HK-2 (cell line): ENCODE measurements at regions not wholly inside any gene's neighbourhood (a gene's known extent, or its start where the extent isn't known, plus 50 kb on each side); places are given as distances from the start of the nearest gene placed in this dataset.
"Not testable (repeated sequence)": the region's sequence is repeated elsewhere in the genome, so short reads cannot be mapped to it uniquely, and the experiment has no call there.

ENCODE experiments used
- DNase-seq: peaks from one replicate; pipeline ENCODE4 v3.0.0-alpha.2; 2018; ENCODE audit not compliant: unreplicated experiment

- no peak for DNase-seq
These were observed 540.4 kb downstream of the TRAM1L1 start for GRCh38 chr4:116544946-116545345.

GRCh38 chr4:116539744-116540143 is 545.6 kb downstream of the TRAM1L1 start:
- DNase-seq = no peak

DNA sequence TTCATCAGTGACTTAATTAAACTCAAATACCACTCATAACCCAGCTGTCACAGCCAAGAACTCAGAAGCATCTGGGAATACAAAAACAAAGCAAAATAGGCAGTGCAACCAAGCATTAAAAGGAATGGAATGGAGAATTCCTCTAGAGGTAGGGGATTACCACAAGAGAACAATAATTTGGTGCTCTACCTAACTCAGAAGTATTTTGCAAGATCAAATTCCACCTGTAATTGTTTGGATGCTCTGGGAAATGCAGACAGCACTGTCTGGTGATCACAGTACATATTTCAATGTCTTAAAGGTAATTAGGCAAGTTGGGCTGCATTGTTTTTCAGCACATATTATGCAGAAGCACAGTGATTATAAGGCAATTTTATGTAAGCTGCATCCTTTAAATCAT is 547.5 kb downstream of the TRAM1L1 start:
- DNase-seq = no peak

GRCh38 chr4:116536024-116536423 is 549.4 kb downstream of the TRAM1L1 start:
- not testable (repeated sequence) for DNase-seq

- DNase-seq = no peak
These were observed 553.5 kb downstream of the TRAM1L1 start for GRCh38 chr4:116531870-116532269.

DNA sequence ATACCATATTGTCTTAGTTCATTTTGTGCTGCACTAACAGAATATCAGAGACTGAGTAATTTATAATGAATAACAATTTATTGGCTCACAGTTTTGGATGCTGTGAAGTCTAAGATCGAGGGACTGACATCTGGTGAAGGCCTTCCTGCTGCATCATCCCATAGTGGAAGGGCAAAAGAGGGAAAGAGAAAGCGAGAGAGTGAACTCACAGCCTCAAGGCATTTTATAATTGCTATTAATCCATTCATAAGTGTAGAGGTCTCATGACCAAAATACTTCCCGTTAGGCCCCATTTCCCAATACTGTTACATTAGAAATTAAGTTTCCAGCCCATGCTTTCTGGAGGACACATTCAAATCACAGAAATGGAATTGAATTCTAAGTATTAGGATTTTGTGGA is 554.4 kb downstream of the TRAM1L1 start:
- no peak for DNase-seq

DNA sequence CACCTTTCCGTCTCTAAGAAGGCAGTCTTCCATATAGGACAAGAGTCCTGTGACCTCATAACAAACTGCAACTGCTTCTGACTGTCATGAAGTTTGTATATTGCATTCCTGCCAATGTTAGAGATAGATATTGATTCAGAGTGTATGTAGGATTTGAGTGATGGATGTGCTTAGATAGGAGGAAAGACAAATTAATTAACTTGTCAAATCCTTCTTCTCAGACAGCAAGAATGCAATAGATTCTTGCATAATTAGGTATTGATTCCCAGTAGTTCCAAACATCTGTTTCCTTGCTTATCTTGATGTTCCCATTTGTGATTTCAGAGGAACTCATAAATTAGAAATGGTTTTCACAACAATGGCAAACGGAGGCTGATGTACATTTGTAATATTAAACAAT is 555.3 kb downstream of the TRAM1L1 start:
- DNase-seq = no peak

GRCh38 chr4:116529129-116529528 is 556.2 kb downstream of the TRAM1L1 start:
- DNase-seq = no peak

- DNase-seq = no peak
These were observed 562.5 kb downstream of the TRAM1L1 start for GRCh38 chr4:116522922-116523321.

DNA sequence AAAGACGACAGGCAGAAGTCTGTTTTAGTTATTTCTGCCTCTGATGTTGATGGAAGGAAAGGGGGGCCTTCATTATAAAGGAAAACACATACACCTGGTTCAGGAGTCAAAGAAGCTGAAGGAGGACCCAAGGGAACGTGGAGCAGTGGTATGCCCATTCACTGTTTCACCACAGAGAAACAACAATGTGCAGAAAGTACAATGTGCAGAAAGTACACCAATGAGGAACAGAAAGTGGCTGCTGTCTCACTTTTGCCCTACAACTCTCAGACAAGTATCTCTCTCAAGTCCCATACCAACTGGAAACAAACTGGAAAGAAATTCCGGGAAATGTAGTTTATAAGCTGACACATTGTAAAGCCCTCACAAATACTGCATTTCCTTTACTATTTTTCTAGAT is 564.5 kb downstream of the TRAM1L1 start:
- DNase-seq = no peak

DNA sequence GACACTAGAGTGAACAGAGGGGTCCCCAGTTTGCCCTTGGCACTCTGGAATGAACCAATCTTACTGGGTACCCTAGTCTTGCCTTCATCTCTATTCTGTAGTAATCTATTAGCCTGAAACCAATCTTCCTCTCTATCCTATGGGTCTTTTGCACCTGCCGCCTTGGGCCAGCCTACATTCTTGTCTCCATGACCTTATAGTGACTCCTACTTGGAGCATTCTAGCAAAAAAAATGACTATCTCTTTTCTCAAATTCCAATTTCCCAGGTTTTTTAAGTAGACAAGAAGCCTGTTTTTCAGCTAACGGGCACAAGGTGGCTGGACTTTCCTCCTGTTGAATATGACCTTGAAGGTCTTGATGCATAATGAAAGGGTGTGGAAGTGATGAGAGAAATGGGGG is 568.7 kb downstream of the TRAM1L1 start:
- no peak for DNase-seq

DNA sequence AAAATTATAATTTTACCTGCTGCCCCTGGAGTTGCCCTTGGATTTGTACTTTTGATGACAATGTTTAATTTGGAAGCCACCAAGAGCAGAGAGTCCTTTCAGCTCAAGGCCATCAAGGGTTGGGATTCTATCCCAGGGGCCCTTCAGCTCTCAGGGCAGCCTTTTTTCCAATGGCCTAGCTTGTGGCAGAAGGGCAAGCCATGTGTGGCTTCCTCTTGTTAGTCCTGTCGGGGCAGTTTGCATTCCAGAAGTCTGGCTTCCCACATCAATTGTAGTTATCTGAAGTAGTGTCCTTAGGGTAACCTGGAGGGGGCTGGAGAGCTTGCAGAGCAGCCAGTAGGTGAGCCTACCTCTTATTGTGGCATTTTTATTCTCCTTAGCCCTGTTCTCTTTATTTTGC is 569.4 kb downstream of the TRAM1L1 start:
- DNase-seq = no peak

DNA sequence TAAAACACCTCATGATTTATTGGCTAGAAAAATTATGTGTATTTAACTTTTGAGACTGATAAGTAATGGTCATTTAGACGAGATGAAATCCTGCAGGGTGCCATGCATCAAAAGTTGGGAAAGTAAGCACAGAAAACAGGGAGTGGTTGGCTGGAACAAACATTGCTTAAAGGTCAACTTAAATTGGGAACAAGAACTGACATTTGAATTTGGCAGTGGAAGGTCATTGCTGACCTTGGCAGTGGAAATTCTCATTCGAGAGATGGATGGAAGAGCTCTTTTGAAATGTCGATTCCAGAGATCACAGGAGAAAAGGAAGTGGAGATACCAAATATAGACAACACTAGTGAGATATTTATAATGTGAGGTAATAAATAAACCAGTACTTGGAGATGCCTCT is 572.8 kb downstream of the TRAM1L1 start:
- DNase-seq = no peak

DNA sequence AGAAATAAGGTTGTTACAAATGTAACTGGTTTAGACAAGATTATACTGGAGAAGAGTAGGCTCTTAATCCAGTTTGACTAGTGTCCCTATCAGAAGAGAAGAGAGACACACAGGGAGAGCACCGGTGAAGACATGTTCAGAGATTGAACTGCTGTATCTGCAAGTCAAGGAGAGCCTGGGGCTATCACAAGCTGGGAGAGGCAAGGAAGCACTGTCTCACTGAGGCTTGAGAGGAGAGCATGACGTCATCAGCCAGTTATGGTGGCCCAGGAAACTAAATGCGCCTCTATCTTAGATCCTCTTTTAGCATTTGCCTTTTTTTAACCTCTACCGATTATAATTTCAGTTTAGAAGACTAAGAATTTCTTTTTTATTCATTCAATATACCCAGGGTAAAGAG is 583.4 kb downstream of the TRAM1L1 start:
- no peak for DNase-seq

DNA sequence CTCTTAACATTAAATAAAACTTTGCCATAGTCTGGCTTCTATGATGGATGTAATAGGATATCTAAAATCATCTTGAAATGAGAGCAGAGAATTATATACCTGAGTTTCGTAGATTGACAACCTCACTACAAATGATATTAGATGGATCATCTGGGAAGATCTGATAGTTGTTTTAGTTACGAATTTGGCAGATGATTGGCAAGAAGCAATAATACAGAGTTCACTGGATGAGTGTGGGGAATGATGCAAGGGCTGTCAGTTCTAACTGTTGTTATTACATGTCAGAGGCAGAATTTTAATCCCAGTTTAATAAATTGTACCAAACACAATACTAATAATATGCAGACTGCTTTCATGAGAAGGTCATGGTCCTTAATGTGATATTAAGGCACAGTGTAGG is 585.2 kb downstream of the TRAM1L1 start:
- DNase-seq = no peak

DNA sequence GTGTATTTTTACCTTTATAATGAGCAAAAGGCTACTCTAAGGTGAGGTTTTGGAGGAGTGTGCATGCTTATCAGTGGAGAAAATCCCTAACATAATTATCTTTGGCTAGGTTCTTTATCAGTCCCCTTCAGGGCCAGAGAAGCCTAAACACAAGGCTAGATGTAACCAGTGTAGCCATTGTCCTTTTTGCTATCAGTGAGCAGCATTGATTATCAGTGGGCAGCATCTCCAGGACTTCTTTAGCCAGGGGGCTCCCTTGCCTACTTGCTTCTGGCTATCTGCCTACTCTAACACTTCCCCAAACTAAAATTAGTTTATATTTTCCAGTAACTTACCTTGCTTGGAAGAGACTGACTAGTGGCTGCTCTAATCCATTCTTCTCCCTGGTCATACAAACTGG is 595.6 kb downstream of the TRAM1L1 start:
- no peak for DNase-seq

GRCh38 chr4:116486401-116486800 is 599.0 kb downstream of the TRAM1L1 start:
- DNase-seq = no peak

DNA sequence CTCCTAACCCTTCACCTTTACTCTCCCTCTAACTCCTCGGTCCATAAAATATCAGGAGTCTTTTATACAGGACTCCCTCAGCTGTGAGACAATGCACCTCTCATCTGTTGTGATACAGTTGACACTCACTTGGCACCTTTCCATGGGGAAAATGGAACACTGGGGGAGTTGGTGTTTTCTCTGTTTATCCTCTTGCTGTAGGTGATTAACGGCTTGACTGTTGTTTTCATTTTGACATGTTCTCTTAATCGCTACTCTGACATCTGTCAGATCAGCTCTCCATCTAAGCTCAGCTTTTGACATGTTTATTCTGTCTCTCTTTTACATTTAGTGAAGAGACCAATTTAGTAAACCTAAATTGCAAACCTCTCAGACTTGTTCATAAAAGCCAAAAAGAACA is 604.8 kb downstream of the TRAM1L1 start:
- DNase-seq = no peak

- no peak for DNase-seq
These were observed 607.0 kb downstream of the TRAM1L1 start for GRCh38 chr4:116478343-116478742.

DNA sequence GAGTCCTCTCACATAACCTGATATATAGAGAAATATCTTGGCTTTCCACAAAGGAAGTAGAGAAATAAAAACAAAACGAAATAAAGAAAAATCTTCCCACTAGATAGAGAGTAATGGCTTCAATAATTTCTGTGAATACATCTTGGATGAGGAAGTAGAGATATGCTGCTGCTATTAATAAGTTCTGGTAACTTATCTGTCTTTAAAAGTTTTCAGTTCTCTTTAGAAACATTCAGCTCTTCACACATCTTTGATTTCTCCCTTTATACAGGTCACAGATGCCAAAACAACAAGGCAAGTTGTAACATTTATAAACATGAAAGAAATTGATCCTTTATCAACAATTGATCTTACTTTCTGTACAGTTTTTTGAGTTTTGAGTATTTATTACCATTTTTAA is 615.8 kb downstream of the TRAM1L1 start:
- no peak for DNase-seq

- no peak for DNase-seq
These were observed 632.2 kb downstream of the TRAM1L1 start for GRCh38 chr4:116453127-116453526.

DNA sequence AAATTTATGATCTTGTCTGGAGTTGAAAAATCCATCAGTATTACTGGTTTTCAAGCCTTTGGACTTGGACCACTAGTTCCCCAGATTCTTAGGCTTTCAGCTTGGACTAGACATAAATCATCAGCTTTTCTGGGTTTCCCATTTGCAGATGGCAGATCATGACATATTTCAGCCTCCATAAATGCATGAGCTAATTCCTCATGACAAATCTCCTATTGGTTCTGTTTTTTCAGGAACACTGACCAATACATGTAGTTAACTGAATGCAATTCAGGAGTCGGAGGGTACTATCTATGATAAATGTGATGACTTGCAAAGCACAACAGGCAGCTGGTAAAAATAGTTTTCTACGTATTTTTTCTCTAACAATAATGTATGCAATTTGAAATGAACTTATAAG is 635.6 kb downstream of the TRAM1L1 start:
- no peak for DNase-seq

DNA sequence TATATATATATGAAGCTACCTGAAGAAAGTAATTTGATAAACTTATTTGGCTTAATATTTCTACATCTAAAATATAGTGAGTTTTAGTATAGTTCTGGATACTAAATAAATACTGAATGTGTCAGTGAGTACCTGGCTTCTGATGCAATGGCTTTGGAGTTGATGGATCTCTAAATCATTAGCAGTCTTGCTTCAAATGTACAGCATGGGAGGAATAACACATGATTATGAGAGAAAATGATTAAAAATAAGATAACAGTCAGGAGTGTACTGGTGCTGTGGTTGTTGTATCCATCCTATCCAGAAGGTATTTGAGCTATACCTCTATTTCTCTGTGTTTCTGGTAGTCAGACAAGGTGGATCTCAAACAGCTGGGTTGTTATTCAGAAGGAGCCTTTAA is 641.3 kb downstream of the TRAM1L1 start:
- DNase-seq = no peak

DNA sequence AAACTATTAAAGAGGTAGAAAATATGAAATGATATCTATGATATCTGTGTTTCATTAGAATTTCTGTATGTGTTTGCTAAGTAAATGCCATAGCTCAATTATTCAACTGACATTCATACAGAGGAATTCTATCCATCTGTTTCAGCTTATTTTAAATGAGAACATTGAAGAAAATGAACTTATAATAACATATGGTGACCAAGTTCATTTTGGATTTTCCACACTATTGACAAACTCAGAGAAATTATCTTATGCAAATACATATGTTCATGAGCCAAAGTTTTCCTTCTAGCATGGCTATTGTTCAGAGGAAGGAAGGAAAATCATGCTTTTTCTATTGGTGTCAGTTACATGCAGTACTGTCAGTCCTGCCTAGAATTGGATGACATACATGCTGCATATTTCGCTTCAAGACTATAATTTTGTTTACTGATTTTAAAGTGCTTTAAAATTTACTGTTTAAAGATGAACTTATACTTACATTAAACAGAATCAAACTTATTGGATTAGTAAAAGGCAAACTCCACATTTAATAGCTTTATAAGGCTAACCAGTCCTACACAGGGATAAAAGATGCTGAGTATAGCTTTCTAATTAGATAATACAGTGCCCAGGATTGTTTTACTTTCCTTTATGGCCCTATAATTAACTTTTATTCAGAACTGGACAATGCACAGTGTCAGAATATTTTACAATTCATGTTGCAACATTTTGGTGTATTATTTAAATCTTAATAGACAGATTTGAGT is 646.2 kb downstream of the TRAM1L1 start:
- no peak for DNase-seq
